ENCODE measurements at regions not wholly inside any gene's neighbourhood (a gene's known extent, or its start where the extent isn't known, plus 50 kb on each side); places are given as distances from the start of the nearest gene placed in this dataset.
"Not testable (repeated sequence)": the region's sequence is repeated elsewhere in the genome, so short reads cannot be mapped to it uniquely, and the experiment has no call there.

GRCh38 chr14:89743828-89744227 lies 210.7 kb downstream of the EFCAB11 start:
- no peak for DNase-seq

- DNase-seq, result no peak
These were observed 214.3 kb downstream of the EFCAB11 start for GRCh38 chr14:89740241-89740640.

- no peak for DNase-seq
These were observed 217.6 kb downstream of the EFCAB11 start for GRCh38 chr14:89736881-89737280.

- no peak for DNase-seq
These were observed 223.1 kb downstream of the EFCAB11 start for GRCh38 chr14:89731396-89731933.

- no peak for DNase-seq
These were observed 223.8 kb downstream of the EFCAB11 start for GRCh38 chr14:89730687-89731086.

GRCh38 chr14:89728964-89729363 lies 225.6 kb downstream of the EFCAB11 start:
- no peak for DNase-seq

- not testable (repeated sequence) for DNase-seq
These were observed 228.3 kb downstream of the EFCAB11 start for GRCh38 chr14:89726226-89726625.

GRCh38 chr14:89724628-89724960 lies 229.9 kb downstream of the EFCAB11 start:
- no peak for DNase-seq

GRCh38 chr14:89723930-89724627 lies 230.5 kb downstream of the EFCAB11 start:
- DNase-seq, result no peak

GRCh38 chr14:89721956-89722355 lies 232.6 kb downstream of the EFCAB11 start:
- DNase-seq, result no peak

GRCh38 chr14:89720741-89721729 lies 233.5 kb downstream of the EFCAB11 start:
- DNase-seq, result peak; percentile 76

GRCh38 chr14:89720076-89720687 lies 234.3 kb downstream of the EFCAB11 start:
- DNase-seq, result no peak

- DNase-seq, result no peak
These were observed 235.0 kb downstream of the EFCAB11 start for GRCh38 chr14:89719366-89720075.

- DNase-seq, result no peak
These were observed 245.4 kb downstream of the EFCAB11 start for GRCh38 chr14:89708982-89709625.

- no peak for DNase-seq
These were observed 247.4 kb downstream of the EFCAB11 start for GRCh38 chr14:89707086-89707485.

GRCh38 chr14:89702876-89703200 lies 251.7 kb downstream of the EFCAB11 start:
- no peak for DNase-seq

- no peak for DNase-seq
These were observed 252.3 kb downstream of the EFCAB11 start for GRCh38 chr14:89702073-89702875.

GRCh38 chr14:89701211-89702043 lies 253.1 kb downstream of the EFCAB11 start:
- peak; percentile 93 for DNase-seq

- DNase-seq, result no peak
These were observed 253.7 kb downstream of the EFCAB11 start for GRCh38 chr14:89700801-89701200.

GRCh38 chr14:89699071-89699470 lies 255.5 kb downstream of the EFCAB11 start:
- no peak for DNase-seq

All from activated CD8-positive, alpha-beta memory T cell treated with anti-CD3 and anti-CD28 coated beads, Interleukin-2, amount 50 U/mL, for 48 hours (primary cell).